ENCODE measurements at regions not wholly inside any gene's neighbourhood (a gene's known extent, or its start where the extent isn't known, plus 50 kb on each side); places are given as distances from the start of the nearest gene placed in this dataset.

DNA sequence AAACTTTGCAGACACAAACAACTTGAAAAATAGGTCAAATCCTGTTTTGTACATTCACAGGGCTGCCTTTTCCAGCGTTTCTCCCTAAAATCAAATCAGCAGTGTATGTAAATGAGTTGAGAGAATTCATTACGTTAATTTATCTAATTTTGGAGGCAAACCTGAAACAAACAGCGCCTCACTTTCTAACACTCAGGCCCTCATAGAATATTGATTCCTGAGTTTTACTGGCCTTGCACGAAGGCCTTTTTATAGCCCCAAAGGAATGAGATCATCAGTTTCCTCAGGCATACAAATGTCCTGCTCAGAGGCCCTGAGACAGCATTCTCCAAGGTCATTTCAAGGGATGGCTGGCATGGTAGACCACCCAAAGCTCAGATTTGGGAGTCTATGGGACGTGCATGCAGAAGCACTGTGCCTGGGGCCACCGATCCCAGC is 131.7 kb upstream of the CHST15 start:
- Histone ChIP-seq H3K36me3 (ENCODE audit: control insufficient read depth, insufficient read depth, low read length) (no peaks in the 10 kb centered on the region), H3K9me3 (ENCODE audit: control insufficient read depth, low read length) (peaks cover 27% of the 10 kb centered on the region), H3K4me3 (ENCODE audit: low read length) (no peak overlapping the region), H3K4me1 (ENCODE audit: control insufficient read depth, insufficient read depth, low read length) (no peaks in the 10 kb centered on the region), H3K9ac (ENCODE audit: extremely low read depth, low read length, poor library complexity, severe bottlenecking) (no peak overlapping the region), H3K27me3 (ENCODE audit: control insufficient read depth, insufficient read depth, low read length, poor library complexity, severe bottlenecking) (no peaks in the 10 kb centered on the region), H3K27ac (ENCODE audit: low read depth, low read length) (no peak overlapping the region)
- Mint-ChIP-seq H3K4me3 (no peak overlapping the region), H3K27ac (no peak overlapping the region), H3K36me3 (ENCODE audit: low read depth) (no peaks in the 10 kb centered on the region), H3K27me3 (ENCODE audit: insufficient read depth) (no peaks in the 10 kb centered on the region), H3K9me3 (peaks cover 32% of the 10 kb centered on the region), H3K4me1 (peaks cover 1% of the 10 kb centered on the region)
- TF ChIP-seq, protein P1, sequence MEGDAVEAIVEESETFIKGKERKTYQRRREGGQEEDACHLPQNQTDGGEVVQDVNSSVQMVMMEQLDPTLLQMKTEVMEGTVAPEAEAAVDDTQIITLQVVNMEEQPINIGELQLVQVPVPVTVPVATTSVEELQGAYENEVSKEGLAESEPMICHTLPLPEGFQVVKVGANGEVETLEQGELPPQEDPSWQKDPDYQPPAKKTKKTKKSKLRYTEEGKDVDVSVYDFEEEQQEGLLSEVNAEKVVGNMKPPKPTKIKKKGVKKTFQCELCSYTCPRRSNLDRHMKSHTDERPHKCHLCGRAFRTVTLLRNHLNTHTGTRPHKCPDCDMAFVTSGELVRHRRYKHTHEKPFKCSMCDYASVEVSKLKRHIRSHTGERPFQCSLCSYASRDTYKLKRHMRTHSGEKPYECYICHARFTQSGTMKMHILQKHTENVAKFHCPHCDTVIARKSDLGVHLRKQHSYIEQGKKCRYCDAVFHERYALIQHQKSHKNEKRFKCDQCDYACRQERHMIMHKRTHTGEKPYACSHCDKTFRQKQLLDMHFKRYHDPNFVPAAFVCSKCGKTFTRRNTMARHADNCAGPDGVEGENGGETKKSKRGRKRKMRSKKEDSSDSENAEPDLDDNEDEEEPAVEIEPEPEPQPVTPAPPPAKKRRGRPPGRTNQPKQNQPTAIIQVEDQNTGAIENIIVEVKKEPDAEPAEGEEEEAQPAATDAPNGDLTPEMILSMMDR (conservative IDR thresholded peaks at IDR 0.05) = no peak
- no peak for DNase-seq
- 88 to 96% methylated on average over 4 to 6 of the region's 6 CpGs for WGBS, 2 experiments (ENCODE audit: insufficient coverage in 1 of 2, insufficient read length in 1 of 2)

- Histone ChIP-seq H3K27me3 (ENCODE audit: control insufficient read depth, insufficient read depth, low read length, poor library complexity, severe bottlenecking) (no peaks in the 10 kb centered on the region), H3K27ac (ENCODE audit: low read depth, low read length) (no peak overlapping the region), H3K9ac (ENCODE audit: extremely low read depth, low read length, poor library complexity, severe bottlenecking) (no peak overlapping the region), H3K4me3 (ENCODE audit: low read length) (no peak overlapping the region), H3K4me1 (ENCODE audit: control insufficient read depth, insufficient read depth, low read length) (no peaks in the 10 kb centered on the region), H3K36me3 (ENCODE audit: control insufficient read depth, insufficient read depth, low read length) (no peaks in the 10 kb centered on the region), H3K9me3 (ENCODE audit: control insufficient read depth, low read length) (peaks cover 21% of the 10 kb centered on the region)
- no peak overlapping the region for H3K27ac Mint-ChIP-seq
- no peaks in the 10 kb centered on the region for H3K27me3 Mint-ChIP-seq (ENCODE audit: insufficient read depth)
- H3K9me3 Mint-ChIP-seq = peaks cover 27% of the 10 kb centered on the region
- H3K36me3 Mint-ChIP-seq (ENCODE audit: low read depth) = no peaks in the 10 kb centered on the region
- H3K4me3 Mint-ChIP-seq = no peak overlapping the region
- DNase-seq = no peak
- H3K4me1 Mint-ChIP-seq = peaks cover 1% of the 10 kb centered on the region
- WGBS, 2 experiments (ENCODE audit: insufficient coverage in 1 of 2, insufficient read length in 1 of 2) = 93 to 94% methylated on average over 14 to 18 of the region's 18 CpGs
- TF ChIP-seq, protein P1 (conservative IDR thresholded peaks at IDR 0.05) = no peak
These were observed 131.1 kb upstream of the CHST15 start for GRCh38 chr10:124224331-124225028.

DNA sequence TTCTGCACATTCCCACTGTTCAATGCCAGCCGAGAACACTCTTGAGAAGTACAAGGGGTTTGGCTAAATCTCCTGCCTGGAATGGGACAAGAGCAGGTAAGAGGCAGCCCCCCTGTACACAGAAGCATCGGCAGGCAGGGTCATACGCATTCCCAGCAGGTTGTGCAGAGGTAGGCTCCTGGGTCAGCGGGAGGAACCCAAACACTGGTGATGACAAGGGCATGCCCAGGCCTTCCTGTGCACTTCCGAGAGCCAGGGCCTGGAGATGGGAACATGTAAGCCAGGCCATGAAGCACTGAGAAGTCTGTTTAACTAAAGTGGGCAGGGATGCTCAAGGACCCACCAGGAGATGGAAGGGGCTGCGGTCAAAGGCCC is 130.3 kb upstream of the CHST15 start:
- TF ChIP-seq, protein P1 (conservative IDR thresholded peaks at IDR 0.05) = no peak
- H3K9me3 ChIP-seq (ENCODE audit: control insufficient read depth, low read length) = peaks cover 13% of the 10 kb centered on the region
- Mint-ChIP-seq H3K27me3 (ENCODE audit: insufficient read depth) (no peaks in the 10 kb centered on the region), H3K27ac (no peak overlapping the region), H3K4me3 (no peak overlapping the region), H3K4me1 (peaks cover 1% of the 10 kb centered on the region), H3K36me3 (ENCODE audit: low read depth) (no peaks in the 10 kb centered on the region), H3K9me3 (peaks cover 20% of the 10 kb centered on the region)
- H3K4me1 ChIP-seq (ENCODE audit: control insufficient read depth, insufficient read depth, low read length) = no peaks in the 10 kb centered on the region
- DNase-seq = peak; percentile 33
- H3K36me3 ChIP-seq (ENCODE audit: control insufficient read depth, insufficient read depth, low read length) = no peaks in the 10 kb centered on the region
- H3K27ac ChIP-seq (ENCODE audit: low read depth, low read length) = no peak overlapping the region
- H3K4me3 ChIP-seq (ENCODE audit: low read length) = no peak overlapping the region
- no peaks in the 10 kb centered on the region for H3K27me3 ChIP-seq (ENCODE audit: control insufficient read depth, insufficient read depth, low read length, poor library complexity, severe bottlenecking)
- no peak overlapping the region for H3K9ac ChIP-seq (ENCODE audit: extremely low read depth, low read length, poor library complexity, severe bottlenecking)
- WGBS, 2 experiments (ENCODE audit: insufficient coverage in 1 of 2, insufficient read length in 1 of 2) = 87 to 91% methylated on average over 5 to 6 of the region's 6 CpGs
